Endothelial cell of umbilical vein (primary cell): ENCODE measurements at regions not wholly inside any gene's neighbourhood (a gene's known extent, or its start where the extent isn't known, plus 50 kb on each side); places are given as distances from the start of the nearest gene placed in this dataset.

Experiments
- BruUV-seq: library from RNA; stranded (reverse); fragments of 400-500 nt; replicated peaks from 2 replicates; lab custom pipeline; 2021; lab: Mats Ljungman, UMichigan
- CTCF ChIA-PET: fragments of 300-600, 350-600 bp; sonication (Branson Sonifier 250); formaldehyde crosslinking; loops from one replicate; lab custom pipeline; 2021; ENCODE audit warnings: antibody characterized with exemption, inconsistent platforms; lab: Charles Lee
- POLR2A ChIA-PET: fragments of 300-600, 350-600 bp; sonication (Branson Sonifier 250); formaldehyde crosslinking; loops from one replicate; lab custom pipeline; 2021; ENCODE audit warnings: antibody characterized with exemption, inconsistent platforms; lab: Charles Lee
- DNase-seq: peaks from one replicate; pipeline ENCODE4 v3.0.0-alpha.2; 2011; ENCODE audit warnings: low read depth, low spot score
- FAIRE-seq: peaks from 2 replicates; lab custom pipeline; 2011; peaks lifted over from hg19 to GRCh38; lab: Jason Lieb, UNC
- H2AFZ ChIP-seq: 2 replicates; pipeline ENCODE4 v1.6.0; 2012; ENCODE audit warnings: low read depth, low read length, control low read depth, inconsistent platforms
- H3K27ac ChIP-seq: 2 replicates; pipeline ENCODE4 v1.5.1; 2011; ENCODE audit warnings: low read depth, mild to moderate bottlenecking, control low read depth, low read length, moderate library complexity; ENCODE audit not compliant: insufficient read depth
- H3K27me3 ChIP-seq, 2 experiments: 2 replicates each; pipeline versions ENCODE4 v1.6.0 to v1.6.1; 2011; ENCODE audit warnings: low read length in 2 of 2, mixed read lengths in 1 of 2; ENCODE audit not compliant: control insufficient read depth in 2 of 2, insufficient read depth in 2 of 2
- H3K36me3 ChIP-seq, 2 experiments: 2 replicates in 1 of 2; 3 replicates in 1 of 2; pipeline ENCODE4 v1.5.1; 2011; ENCODE audit warnings: low read length in 2 of 2, mild to moderate bottlenecking in 1 of 2, moderate library complexity in 1 of 2; ENCODE audit not compliant: control insufficient read depth in 2 of 2, insufficient read depth in 2 of 2; ENCODE audit errors: extremely low read depth in 1 of 2
- H3K4me1 ChIP-seq: 3 replicates; pipeline ENCODE4 v1.5.1; 2011; ENCODE audit warnings: mild to moderate bottlenecking, low read length; ENCODE audit not compliant: control insufficient read depth, insufficient read depth; ENCODE audit errors: extremely low read depth
- H3K4me2 ChIP-seq: 2 replicates; pipeline ENCODE4 v1.6.1; 2011; ENCODE audit warnings: low read length, control low read depth, mixed read lengths; ENCODE audit not compliant: insufficient read depth
- H3K4me3 ChIP-seq, 3 experiments: fragments of 200-600 bp in 1 of 3; sonication (generic), shearing (Covaris generic) in 1 of 3; replicated peaks in 1 of 3; 2 replicates each; pipeline ENCODE4 v1.5.1; 2011 to 2016; ENCODE audit warnings: control low read depth in 3 of 3, low read length in 3 of 3, mild to moderate bottlenecking in 2 of 3, inconsistent platforms in 1 of 3, low read depth in 1 of 3, moderate library complexity in 1 of 3; ENCODE audit not compliant: insufficient read depth in 1 of 3
- H3K79me2 ChIP-seq: 2 replicates; pipeline ENCODE4 v1.6.0; 2012; ENCODE audit warnings: low read length, inconsistent platforms; ENCODE audit not compliant: control insufficient read depth, insufficient read depth
- H3K9ac ChIP-seq: replicated peaks from 2 replicates; pipeline ENCODE3; 2011; ENCODE audit warnings: low read length, control low read depth; ENCODE audit not compliant: insufficient read depth; ENCODE audit errors: extremely low read depth
- H3K9me1 ChIP-seq: replicated peaks from 3 replicates; pipeline ENCODE4 v1.6.0; 2011; ENCODE audit warnings: mild to moderate bottlenecking, low read length; ENCODE audit not compliant: control insufficient read depth, insufficient read depth; ENCODE audit errors: extremely low read depth
- H3K9me3 ChIP-seq: replicated peaks from 2 replicates; pipeline ENCODE4 v1.5.1; 2012; ENCODE audit warnings: low read length, inconsistent platforms; ENCODE audit not compliant: control insufficient read depth, insufficient read depth
- H4K20me1 ChIP-seq: replicated peaks from 2 replicates; pipeline ENCODE3; 2011; ENCODE audit warnings: mild to moderate bottlenecking, low read length; ENCODE audit not compliant: control insufficient read depth, insufficient read depth; ENCODE audit errors: extremely low read depth
- EZH2 ChIP-seq: IDR thresholded peaks from 2 replicates; pipeline ENCODE4 v1.6.1; 2012; ENCODE audit warnings: borderline replicate concordance, low read depth, mild to moderate bottlenecking, moderate library complexity, low read length, inconsistent platforms; ENCODE audit not compliant: severe bottlenecking
- FOS ChIP-seq: IDR thresholded peaks from 2 replicates; pipeline ENCODE4 v1.6.1; 2011; ENCODE audit warnings: mild to moderate bottlenecking, low read length, moderate library complexity, borderline replicate concordance; ENCODE audit not compliant: insufficient read depth
- GATA2 ChIP-seq: IDR thresholded peaks from 2 replicates; pipeline ENCODE4 v1.7.0; 2011; ENCODE audit warnings: low read depth, mild to moderate bottlenecking, moderate library complexity, mixed read lengths, low read length; ENCODE audit not compliant: insufficient read length, insufficient read depth
- JUN ChIP-seq: IDR thresholded peaks from 2 replicates; pipeline ENCODE4 v1.6.1; 2011; ENCODE audit warnings: borderline replicate concordance, low read depth; ENCODE audit not compliant: insufficient read length, insufficient read depth
- MYC ChIP-seq: IDR thresholded peaks from one replicate; pipeline ENCODE4 v1.6.1; 2011; ENCODE audit warnings: mild to moderate bottlenecking, low read depth, low read length
- POLR2A ChIP-seq: IDR thresholded peaks from 2 replicates; pipeline ENCODE4 v1.6.1; 2012; ENCODE audit warnings: low read depth, mild to moderate bottlenecking, control low read depth, low read length
- POLR2AphosphoS5 ChIP-seq: IDR thresholded peaks from 2 replicates; pipeline ENCODE4 v1.6.1; 2012; ENCODE audit warnings: low read depth, mild to moderate bottlenecking, control low read depth, low read length, moderate library complexity; ENCODE audit not compliant: insufficient read depth
- dilution Hi-C: fragments of 300-500 bp; cut with MboI; formaldehyde crosslinking; loops from one replicate; pipeline ENCODE4 v1.15.0; 2019; ENCODE audit warnings: low sequenced_read_pairs; ENCODE audit not compliant: extremely low pct_ligation_motif_present
- intact Hi-C: fragments of 100-400 bp; cut with micrococcal nuclease; formaldehyde crosslinking; loops from one replicate; pipeline ENCODE4 v1.10.0; 2022
- TF ChIP-seq, protein P1 (sequence below), 2 donors: IDR thresholded peaks; 1 replicate in 1 of 2; 2 replicates in 1 of 2; pipeline ENCODE4 v1.5.1; 2011; ENCODE audit warnings: low read length in 2 of 2, mild to moderate bottlenecking in 2 of 2, moderate library complexity in 2 of 2, control low read depth in 1 of 2, inconsistent platforms in 1 of 2, low read depth in 1 of 2; ENCODE audit not compliant: insufficient read depth in 1 of 2; ENCODE audit errors: extremely low read depth in 1 of 2
- TF ChIP-seq, protein P2 (sequence below): IDR thresholded peaks from 2 replicates; pipeline ENCODE4 v1.6.1; 2011; ENCODE audit not compliant: insufficient read depth, insufficient read length

DNA sequence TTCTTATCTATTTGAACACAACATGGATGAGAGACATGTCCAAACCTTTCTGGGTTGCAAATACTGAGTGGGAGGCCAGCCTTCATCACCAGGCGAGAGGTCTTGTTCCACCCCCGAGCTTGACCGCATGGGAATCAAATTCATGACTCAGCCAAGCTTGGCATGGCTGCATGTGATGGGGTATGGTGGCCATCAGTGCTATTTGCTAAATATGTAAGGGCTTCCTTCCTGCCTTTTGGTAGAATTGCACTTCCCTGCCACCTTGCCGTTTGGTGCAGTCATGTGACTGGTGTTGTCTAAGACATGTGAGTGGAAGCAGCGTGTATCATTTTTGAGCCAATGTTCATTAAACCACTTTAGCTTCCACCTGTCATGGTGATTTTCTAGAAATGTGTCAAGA, 508.9 kb upstream of the SULF2 start:
- Histone ChIP-seq H3K4me3 (no peak overlapping the region), H3K27ac (peak overlapping the region; percentile 93), H3K9ac (peak overlapping the region; percentile 79), H3K36me3 (no peaks in the 10 kb centered on the region), H2AFZ (peak overlapping the region; percentile 9), H3K27me3 (no peaks in the 10 kb centered on the region), H3K9me1 (no peaks in the 10 kb centered on the region), H3K4me1 (peaks cover 41% of the 10 kb centered on the region), H4K20me1 (no peaks in the 10 kb centered on the region), H3K79me2 (no peaks in the 10 kb centered on the region), H3K9me3 (no peaks in the 10 kb centered on the region), H3K4me2 (no peak overlapping the region)
- TF ChIP-seq FOS (no peak), JUN (peak; percentile 40), POLR2A (no peak), MYC (peak; percentile 17), EZH2 (no peak), POLR2AphosphoS5 (peak; percentile 22), GATA2 (no peak)
- TF ChIP-seq, protein P1, sequence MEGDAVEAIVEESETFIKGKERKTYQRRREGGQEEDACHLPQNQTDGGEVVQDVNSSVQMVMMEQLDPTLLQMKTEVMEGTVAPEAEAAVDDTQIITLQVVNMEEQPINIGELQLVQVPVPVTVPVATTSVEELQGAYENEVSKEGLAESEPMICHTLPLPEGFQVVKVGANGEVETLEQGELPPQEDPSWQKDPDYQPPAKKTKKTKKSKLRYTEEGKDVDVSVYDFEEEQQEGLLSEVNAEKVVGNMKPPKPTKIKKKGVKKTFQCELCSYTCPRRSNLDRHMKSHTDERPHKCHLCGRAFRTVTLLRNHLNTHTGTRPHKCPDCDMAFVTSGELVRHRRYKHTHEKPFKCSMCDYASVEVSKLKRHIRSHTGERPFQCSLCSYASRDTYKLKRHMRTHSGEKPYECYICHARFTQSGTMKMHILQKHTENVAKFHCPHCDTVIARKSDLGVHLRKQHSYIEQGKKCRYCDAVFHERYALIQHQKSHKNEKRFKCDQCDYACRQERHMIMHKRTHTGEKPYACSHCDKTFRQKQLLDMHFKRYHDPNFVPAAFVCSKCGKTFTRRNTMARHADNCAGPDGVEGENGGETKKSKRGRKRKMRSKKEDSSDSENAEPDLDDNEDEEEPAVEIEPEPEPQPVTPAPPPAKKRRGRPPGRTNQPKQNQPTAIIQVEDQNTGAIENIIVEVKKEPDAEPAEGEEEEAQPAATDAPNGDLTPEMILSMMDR (IDR thresholded peaks at IDR 0.05; ENCODE audit: extremely low read depth in 1 of 2, insufficient read depth in 1 of 2, low read depth in 1 of 2, low read length in 2 of 2): no peak
- TF ChIP-seq, protein P2, sequence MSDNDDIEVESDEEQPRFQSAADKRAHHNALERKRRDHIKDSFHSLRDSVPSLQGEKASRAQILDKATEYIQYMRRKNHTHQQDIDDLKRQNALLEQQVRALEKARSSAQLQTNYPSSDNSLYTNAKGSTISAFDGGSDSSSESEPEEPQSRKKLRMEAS: peak; percentile 61
- peak; percentile 77 for FAIRE-seq
- dilution Hi-C loops: no loop called here
- peak; percentile 59 for DNase-seq
- intact Hi-C loops: no loop called here
- POLR2A ChIA-PET: interaction anchor here (1.2 kb wide), 1 partner anchor 10 kb away, joined by 3 read pairs; no protein-coding TSS in a partner anchor
- CTCF ChIA-PET: interaction anchor here (2.1 to 2.7 kb wide), 5 partner anchors 10 to 569 kb away, joined by 5 to 36 read pairs (median 12); no protein-coding TSS in a partner anchor
- BruUV-seq: no TSS peak
